ENCODE measurements at regions not wholly inside any gene's neighbourhood (a gene's known extent, or its start where the extent isn't known, plus 50 kb on each side); places are given as distances from the start of the nearest gene placed in this dataset.

DNA sequence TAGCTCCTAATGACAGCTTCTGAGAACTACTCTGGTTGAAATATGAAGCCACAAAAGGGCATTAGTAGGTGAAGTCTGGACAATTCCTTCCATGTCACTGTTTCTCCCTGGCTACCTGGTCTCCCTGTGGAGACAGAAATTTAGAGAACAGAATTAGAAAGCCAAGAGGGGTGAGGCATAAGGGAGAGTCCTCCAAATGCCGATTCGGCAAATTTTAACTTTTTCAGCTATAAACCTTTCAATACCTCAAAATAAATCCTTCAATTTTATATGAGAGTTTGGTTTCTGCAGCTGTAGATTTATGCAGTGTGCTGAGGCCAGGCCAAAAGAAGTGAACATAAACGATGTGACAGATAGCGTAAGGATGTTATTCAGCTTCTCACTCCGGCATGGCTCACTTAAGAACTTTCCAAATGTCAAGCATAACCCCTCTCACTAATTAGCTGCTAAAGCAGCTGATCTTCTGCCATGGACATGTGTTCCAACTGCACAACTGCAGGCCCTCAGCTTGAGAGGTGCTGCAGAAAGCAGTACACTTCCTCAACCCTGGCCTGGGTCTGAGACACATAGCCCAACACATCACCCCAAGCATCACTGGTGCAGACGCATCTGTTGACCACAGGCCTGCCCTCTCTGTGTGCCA, 247.9 kb upstream of the SOX9 start:
- TF ChIP-seq YY1 (IDR thresholded peaks at IDR 0.05; ENCODE audit: low read depth) (no peak), FOXM1 (IDR thresholded peaks at IDR 0.05; ENCODE audit: borderline replicate concordance, low read depth) (no peak)
- TF ChIP-seq, protein P1, sequence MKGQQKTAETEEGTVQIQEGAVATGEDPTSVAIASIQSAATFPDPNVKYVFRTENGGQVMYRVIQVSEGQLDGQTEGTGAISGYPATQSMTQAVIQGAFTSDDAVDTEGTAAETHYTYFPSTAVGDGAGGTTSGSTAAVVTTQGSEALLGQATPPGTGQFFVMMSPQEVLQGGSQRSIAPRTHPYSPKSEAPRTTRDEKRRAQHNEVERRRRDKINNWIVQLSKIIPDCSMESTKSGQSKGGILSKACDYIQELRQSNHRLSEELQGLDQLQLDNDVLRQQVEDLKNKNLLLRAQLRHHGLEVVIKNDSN (IDR thresholded peaks at IDR 0.05), result no peak

DNA sequence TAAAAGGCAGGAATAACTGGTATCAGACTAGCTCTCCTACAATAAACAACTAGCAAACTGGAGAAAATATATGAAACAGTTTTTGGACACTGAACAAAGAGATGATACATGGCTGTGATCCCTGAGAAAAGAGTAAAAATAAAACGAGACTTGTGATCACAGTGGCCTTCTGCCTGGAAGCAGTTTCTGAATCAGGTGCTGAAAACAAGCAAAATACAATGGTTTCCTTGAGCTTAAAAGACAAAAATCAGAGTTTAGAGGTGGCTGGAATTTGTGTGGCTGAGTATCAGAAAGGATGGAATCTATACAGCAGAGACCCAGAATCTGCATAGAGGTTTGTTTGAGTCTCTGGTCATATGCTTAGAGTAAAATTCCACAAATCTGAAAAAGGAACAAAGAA, 242.5 kb upstream of the SOX9 start:
- TF ChIP-seq TAF1 (IDR thresholded peaks at IDR 0.05; ENCODE audit: low read depth) (no peak), CEBPB (IDR thresholded peaks at IDR 0.05) (no peak), TEAD4 (IDR thresholded peaks at IDR 0.05) (no peak), EGR1 (IDR thresholded peaks at IDR 0.05) (no peak), TCF12 (IDR thresholded peaks at IDR 0.05; ENCODE audit: low read depth) (no peak), FOXM1 (IDR thresholded peaks at IDR 0.05; ENCODE audit: borderline replicate concordance, low read depth) (no peak), RAD21 (IDR thresholded peaks at IDR 0.05; ENCODE audit: low read depth) (no peak), CREB1 (IDR thresholded peaks at IDR 0.05; ENCODE audit: low read depth) (no peak), NFIC (IDR thresholded peaks at IDR 0.05) (no peak), EP300 (IDR thresholded peaks at IDR 0.05; ENCODE audit: borderline replicate concordance) (no peak), ZBTB7A (IDR thresholded peaks at IDR 0.05; ENCODE audit: low read depth) (no peak)
- TF ChIP-seq, protein P2, sequence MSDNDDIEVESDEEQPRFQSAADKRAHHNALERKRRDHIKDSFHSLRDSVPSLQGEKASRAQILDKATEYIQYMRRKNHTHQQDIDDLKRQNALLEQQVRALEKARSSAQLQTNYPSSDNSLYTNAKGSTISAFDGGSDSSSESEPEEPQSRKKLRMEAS (IDR thresholded peaks at IDR 0.05), result no peak
- TF ChIP-seq, protein P1 (IDR thresholded peaks at IDR 0.05), result no peak
- TF ChIP-seq, protein P3, sequence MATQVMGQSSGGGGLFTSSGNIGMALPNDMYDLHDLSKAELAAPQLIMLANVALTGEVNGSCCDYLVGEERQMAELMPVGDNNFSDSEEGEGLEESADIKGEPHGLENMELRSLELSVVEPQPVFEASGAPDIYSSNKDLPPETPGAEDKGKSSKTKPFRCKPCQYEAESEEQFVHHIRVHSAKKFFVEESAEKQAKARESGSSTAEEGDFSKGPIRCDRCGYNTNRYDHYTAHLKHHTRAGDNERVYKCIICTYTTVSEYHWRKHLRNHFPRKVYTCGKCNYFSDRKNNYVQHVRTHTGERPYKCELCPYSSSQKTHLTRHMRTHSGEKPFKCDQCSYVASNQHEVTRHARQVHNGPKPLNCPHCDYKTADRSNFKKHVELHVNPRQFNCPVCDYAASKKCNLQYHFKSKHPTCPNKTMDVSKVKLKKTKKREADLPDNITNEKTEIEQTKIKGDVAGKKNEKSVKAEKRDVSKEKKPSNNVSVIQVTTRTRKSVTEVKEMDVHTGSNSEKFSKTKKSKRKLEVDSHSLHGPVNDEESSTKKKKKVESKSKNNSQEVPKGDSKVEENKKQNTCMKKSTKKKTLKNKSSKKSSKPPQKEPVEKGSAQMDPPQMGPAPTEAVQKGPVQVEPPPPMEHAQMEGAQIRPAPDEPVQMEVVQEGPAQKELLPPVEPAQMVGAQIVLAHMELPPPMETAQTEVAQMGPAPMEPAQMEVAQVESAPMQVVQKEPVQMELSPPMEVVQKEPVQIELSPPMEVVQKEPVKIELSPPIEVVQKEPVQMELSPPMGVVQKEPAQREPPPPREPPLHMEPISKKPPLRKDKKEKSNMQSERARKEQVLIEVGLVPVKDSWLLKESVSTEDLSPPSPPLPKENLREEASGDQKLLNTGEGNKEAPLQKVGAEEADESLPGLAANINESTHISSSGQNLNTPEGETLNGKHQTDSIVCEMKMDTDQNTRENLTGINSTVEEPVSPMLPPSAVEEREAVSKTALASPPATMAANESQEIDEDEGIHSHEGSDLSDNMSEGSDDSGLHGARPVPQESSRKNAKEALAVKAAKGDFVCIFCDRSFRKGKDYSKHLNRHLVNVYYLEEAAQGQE (IDR thresholded peaks at IDR 0.05; ENCODE audit: low read depth), result no peak

DNA sequence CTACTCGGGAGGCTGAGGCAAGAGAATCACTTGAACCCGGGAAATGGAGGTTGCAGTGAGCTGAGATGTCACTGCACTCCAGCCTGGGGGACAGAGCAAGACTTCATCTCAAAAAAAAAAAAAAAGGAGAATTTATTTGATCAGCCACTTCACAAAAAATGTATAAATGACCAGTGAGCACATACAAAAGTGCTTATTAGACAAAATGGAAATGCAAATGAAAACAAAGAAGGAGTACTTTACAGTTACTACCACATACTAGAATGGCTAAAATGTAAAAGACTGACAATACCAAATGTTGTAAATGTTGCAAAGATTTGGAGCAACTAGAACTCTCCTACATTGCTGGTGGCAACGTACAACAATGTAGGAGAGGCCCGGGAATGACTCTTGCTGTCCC, 241.8 kb upstream of the SOX9 start:
- TF ChIP-seq, protein P1 (IDR thresholded peaks at IDR 0.05), result no peak
- no peak for TF ChIP-seq CEBPB (IDR thresholded peaks at IDR 0.05)
- no peak for TF ChIP-seq EGR1 (IDR thresholded peaks at IDR 0.05)
- TF ChIP-seq YY1 (IDR thresholded peaks at IDR 0.05; ENCODE audit: low read depth), result no peak

DNA sequence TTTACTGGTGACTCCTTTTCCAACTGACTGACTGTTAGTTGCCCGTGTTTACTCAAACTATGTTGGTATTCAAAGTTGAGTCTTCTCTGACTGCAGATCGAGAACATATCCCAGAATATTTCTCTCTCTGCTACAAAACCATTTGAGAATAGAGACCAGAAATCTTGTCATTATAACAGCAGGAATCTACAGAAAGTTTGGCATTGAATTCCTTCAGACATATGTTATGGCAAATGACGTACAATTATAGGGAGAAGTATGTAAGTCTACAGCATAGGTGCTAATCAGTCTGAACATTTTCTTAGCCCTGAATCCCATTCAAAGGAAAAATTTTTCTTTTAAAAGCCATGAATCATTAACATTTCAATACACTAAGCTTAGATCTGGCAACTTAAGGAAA, 239.8 kb upstream of the SOX9 start:
- TF ChIP-seq, protein P1 (IDR thresholded peaks at IDR 0.05), result no peak
- TF ChIP-seq EGR1 (IDR thresholded peaks at IDR 0.05), result no peak
- TF ChIP-seq, protein P2 (IDR thresholded peaks at IDR 0.05), result no peak
- TF ChIP-seq, protein P3 (IDR thresholded peaks at IDR 0.05; ENCODE audit: low read depth), result no peak
- no peak for TF ChIP-seq ZBTB7A (IDR thresholded peaks at IDR 0.05; ENCODE audit: low read depth)
- no peak for TF ChIP-seq RAD21 (IDR thresholded peaks at IDR 0.05; ENCODE audit: low read depth)
- no peak for TF ChIP-seq CREB1 (IDR thresholded peaks at IDR 0.05; ENCODE audit: low read depth)
- no peak for TF ChIP-seq TEAD4 (IDR thresholded peaks at IDR 0.05)

DNA sequence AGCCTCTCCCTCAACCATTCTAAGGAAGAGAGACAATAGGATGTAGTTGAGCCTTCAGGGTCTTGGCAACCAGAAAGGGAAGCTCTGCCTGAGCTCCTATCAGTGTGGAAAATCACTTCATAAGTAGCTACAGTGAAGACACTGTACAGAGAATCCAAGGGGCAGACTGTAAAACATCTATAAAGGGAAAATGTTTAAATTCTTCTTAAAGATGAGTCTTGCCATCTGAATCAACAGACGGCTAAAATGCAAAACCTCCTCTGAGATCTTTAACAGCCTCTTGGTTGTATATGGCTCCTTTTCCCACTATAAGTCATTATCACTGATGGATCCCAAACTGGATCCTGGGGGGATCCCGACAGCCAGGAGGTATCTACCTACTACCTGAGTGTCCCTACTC, 239.2 kb upstream of the SOX9 start:
- TF ChIP-seq, protein P2 (IDR thresholded peaks at IDR 0.05), result no peak
- TF ChIP-seq FOXM1 (IDR thresholded peaks at IDR 0.05; ENCODE audit: borderline replicate concordance, low read depth), result no peak
- no peak for TF ChIP-seq EGR1 (IDR thresholded peaks at IDR 0.05)
- TF ChIP-seq TCF12 (IDR thresholded peaks at IDR 0.05; ENCODE audit: low read depth), result no peak
- TF ChIP-seq, protein P3 (IDR thresholded peaks at IDR 0.05; ENCODE audit: low read depth), result no peak
- TF ChIP-seq CEBPB (IDR thresholded peaks at IDR 0.05), result no peak
- TF ChIP-seq TEAD4 (IDR thresholded peaks at IDR 0.05), result no peak
- TF ChIP-seq, protein P1 (IDR thresholded peaks at IDR 0.05), result no peak
- no peak for TF ChIP-seq TAF1 (IDR thresholded peaks at IDR 0.05; ENCODE audit: low read depth)
